Endothelial cell of umbilical vein (primary cell): ENCODE measurements at regions not wholly inside any gene's neighbourhood (a gene's known extent, or its start where the extent isn't known, plus 50 kb on each side); places are given as distances from the start of the nearest gene placed in this dataset.

Source experiments
- BruUV-seq: library from RNA; stranded (reverse); fragments of 400-500 nt; replicated peaks from 2 replicates; lab custom pipeline; 2021; lab: Mats Ljungman, UMichigan
- CTCF ChIA-PET: fragments of 300-600, 350-600 bp; sonication (Branson Sonifier 250); formaldehyde crosslinking; loops from one replicate; lab custom pipeline; 2021; ENCODE audit warnings: antibody characterized with exemption, inconsistent platforms; lab: Charles Lee
- POLR2A ChIA-PET: fragments of 300-600, 350-600 bp; sonication (Branson Sonifier 250); formaldehyde crosslinking; loops from one replicate; lab custom pipeline; 2021; ENCODE audit warnings: antibody characterized with exemption, inconsistent platforms; lab: Charles Lee
- DNase-seq: peaks from one replicate; pipeline ENCODE4 v3.0.0-alpha.2; 2011; ENCODE audit warnings: low read depth, low spot score
- FAIRE-seq: peaks from 2 replicates; lab custom pipeline; 2011; peaks lifted over from hg19 to GRCh38; lab: Jason Lieb, UNC
- H2AFZ ChIP-seq: 2 replicates; pipeline ENCODE4 v1.6.0; 2012; ENCODE audit warnings: low read depth, low read length, control low read depth, inconsistent platforms
- H3K27ac ChIP-seq: 2 replicates; pipeline ENCODE4 v1.5.1; 2011; ENCODE audit warnings: low read depth, mild to moderate bottlenecking, control low read depth, low read length, moderate library complexity; ENCODE audit not compliant: insufficient read depth
- H3K27me3 ChIP-seq, 2 experiments: 2 replicates each; pipeline versions ENCODE4 v1.6.0 to v1.6.1; 2011; ENCODE audit warnings: low read length in 2 of 2, mixed read lengths in 1 of 2; ENCODE audit not compliant: control insufficient read depth in 2 of 2, insufficient read depth in 2 of 2
- H3K36me3 ChIP-seq, 2 experiments: 2 replicates in 1 of 2; 3 replicates in 1 of 2; pipeline ENCODE4 v1.5.1; 2011; ENCODE audit warnings: low read length in 2 of 2, mild to moderate bottlenecking in 1 of 2, moderate library complexity in 1 of 2; ENCODE audit not compliant: control insufficient read depth in 2 of 2, insufficient read depth in 2 of 2; ENCODE audit errors: extremely low read depth in 1 of 2
- H3K4me1 ChIP-seq: 3 replicates; pipeline ENCODE4 v1.5.1; 2011; ENCODE audit warnings: mild to moderate bottlenecking, low read length; ENCODE audit not compliant: control insufficient read depth, insufficient read depth; ENCODE audit errors: extremely low read depth
- H3K4me2 ChIP-seq: 2 replicates; pipeline ENCODE4 v1.6.1; 2011; ENCODE audit warnings: low read length, control low read depth, mixed read lengths; ENCODE audit not compliant: insufficient read depth
- H3K4me3 ChIP-seq, 3 experiments: fragments of 200-600 bp in 1 of 3; sonication (generic), shearing (Covaris generic) in 1 of 3; replicated peaks in 1 of 3; 2 replicates each; pipeline ENCODE4 v1.5.1; 2011 to 2016; ENCODE audit warnings: control low read depth in 3 of 3, low read length in 3 of 3, mild to moderate bottlenecking in 2 of 3, inconsistent platforms in 1 of 3, low read depth in 1 of 3, moderate library complexity in 1 of 3; ENCODE audit not compliant: insufficient read depth in 1 of 3
- H3K79me2 ChIP-seq: 2 replicates; pipeline ENCODE4 v1.6.0; 2012; ENCODE audit warnings: low read length, inconsistent platforms; ENCODE audit not compliant: control insufficient read depth, insufficient read depth
- H3K9ac ChIP-seq: replicated peaks from 2 replicates; pipeline ENCODE3; 2011; ENCODE audit warnings: low read length, control low read depth; ENCODE audit not compliant: insufficient read depth; ENCODE audit errors: extremely low read depth
- H3K9me1 ChIP-seq: replicated peaks from 3 replicates; pipeline ENCODE4 v1.6.0; 2011; ENCODE audit warnings: mild to moderate bottlenecking, low read length; ENCODE audit not compliant: control insufficient read depth, insufficient read depth; ENCODE audit errors: extremely low read depth
- H3K9me3 ChIP-seq: replicated peaks from 2 replicates; pipeline ENCODE4 v1.5.1; 2012; ENCODE audit warnings: low read length, inconsistent platforms; ENCODE audit not compliant: control insufficient read depth, insufficient read depth
- H4K20me1 ChIP-seq: replicated peaks from 2 replicates; pipeline ENCODE3; 2011; ENCODE audit warnings: mild to moderate bottlenecking, low read length; ENCODE audit not compliant: control insufficient read depth, insufficient read depth; ENCODE audit errors: extremely low read depth
- EZH2 ChIP-seq: IDR thresholded peaks from 2 replicates; pipeline ENCODE4 v1.6.1; 2012; ENCODE audit warnings: borderline replicate concordance, low read depth, mild to moderate bottlenecking, moderate library complexity, low read length, inconsistent platforms; ENCODE audit not compliant: severe bottlenecking
- FOS ChIP-seq: IDR thresholded peaks from 2 replicates; pipeline ENCODE4 v1.6.1; 2011; ENCODE audit warnings: mild to moderate bottlenecking, low read length, moderate library complexity, borderline replicate concordance; ENCODE audit not compliant: insufficient read depth
- GATA2 ChIP-seq: IDR thresholded peaks from 2 replicates; pipeline ENCODE4 v1.7.0; 2011; ENCODE audit warnings: low read depth, mild to moderate bottlenecking, moderate library complexity, mixed read lengths, low read length; ENCODE audit not compliant: insufficient read length, insufficient read depth
- JUN ChIP-seq: IDR thresholded peaks from 2 replicates; pipeline ENCODE4 v1.6.1; 2011; ENCODE audit warnings: borderline replicate concordance, low read depth; ENCODE audit not compliant: insufficient read length, insufficient read depth
- MYC ChIP-seq: IDR thresholded peaks from one replicate; pipeline ENCODE4 v1.6.1; 2011; ENCODE audit warnings: mild to moderate bottlenecking, low read depth, low read length
- POLR2A ChIP-seq: IDR thresholded peaks from 2 replicates; pipeline ENCODE4 v1.6.1; 2012; ENCODE audit warnings: low read depth, mild to moderate bottlenecking, control low read depth, low read length
- POLR2AphosphoS5 ChIP-seq: IDR thresholded peaks from 2 replicates; pipeline ENCODE4 v1.6.1; 2012; ENCODE audit warnings: low read depth, mild to moderate bottlenecking, control low read depth, low read length, moderate library complexity; ENCODE audit not compliant: insufficient read depth
- dilution Hi-C: fragments of 300-500 bp; cut with MboI; formaldehyde crosslinking; loops from one replicate; pipeline ENCODE4 v1.15.0; 2019; ENCODE audit warnings: low sequenced_read_pairs; ENCODE audit not compliant: extremely low pct_ligation_motif_present
- intact Hi-C: fragments of 100-400 bp; cut with micrococcal nuclease; formaldehyde crosslinking; loops from one replicate; pipeline ENCODE4 v1.10.0; 2022
- TF ChIP-seq, protein P1 (sequence below): IDR thresholded peaks from 2 replicates; pipeline ENCODE4 v1.6.1; 2011; ENCODE audit not compliant: insufficient read depth, insufficient read length
- TF ChIP-seq, protein P2 (sequence below), 2 donors: IDR thresholded peaks; 1 replicate in 1 of 2; 2 replicates in 1 of 2; pipeline ENCODE4 v1.5.1; 2011; ENCODE audit warnings: low read length in 2 of 2, mild to moderate bottlenecking in 2 of 2, moderate library complexity in 2 of 2, control low read depth in 1 of 2, inconsistent platforms in 1 of 2, low read depth in 1 of 2; ENCODE audit not compliant: insufficient read depth in 1 of 2; ENCODE audit errors: extremely low read depth in 1 of 2

DNA sequence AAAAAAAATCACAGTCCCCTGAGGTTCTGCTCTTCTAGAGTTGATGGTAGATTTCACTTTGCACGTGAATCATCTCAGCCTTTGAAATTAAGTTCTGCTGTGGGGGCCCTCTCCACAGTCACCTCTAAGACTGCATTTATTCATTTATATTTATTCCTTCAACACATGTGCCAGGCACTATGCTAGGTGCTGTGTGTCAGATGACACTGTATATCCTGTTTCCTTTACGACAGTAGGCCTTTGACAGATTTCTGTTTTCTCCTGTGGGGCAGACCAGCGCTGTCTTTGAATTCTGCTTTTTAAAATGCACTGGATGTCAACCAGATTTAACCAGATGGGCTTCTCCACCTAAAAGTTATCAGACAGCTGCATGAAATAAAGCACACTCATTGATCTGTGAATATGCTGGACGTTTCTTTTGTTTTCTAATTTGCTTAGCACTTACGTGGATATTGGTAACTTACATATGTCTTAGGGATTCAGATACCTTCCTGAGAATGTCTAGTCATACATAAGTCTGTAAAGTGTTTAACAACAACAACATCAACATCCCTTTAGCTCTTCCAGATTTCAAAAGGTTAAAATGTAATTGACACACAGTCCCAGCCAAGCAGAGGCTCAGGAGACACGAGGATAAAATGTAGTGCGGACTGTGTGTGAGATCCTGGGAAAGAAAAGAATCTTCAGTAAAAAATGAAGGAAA lies 525.5 kb upstream of the MCTP2 start:
- intact Hi-C loops (no loop called here), dilution Hi-C loops (no loop called here)
- Histone ChIP-seq H3K9me3 (peaks cover 2% of the 10 kb centered on the region), H3K4me3 (no peak overlapping the region), H2AFZ (no peak overlapping the region), H3K27me3 (no peaks in the 10 kb centered on the region), H3K36me3 (no peaks in the 10 kb centered on the region), H3K9me1 (no peaks in the 10 kb centered on the region), H4K20me1 (no peaks in the 10 kb centered on the region), H3K9ac (no peak overlapping the region), H3K4me1 (no peaks in the 10 kb centered on the region), H3K79me2 (no peaks in the 10 kb centered on the region), H3K4me2 (no peak overlapping the region), H3K27ac (no peak overlapping the region)
- DNase-seq = no peak
- FAIRE-seq = no peak
- no peak for TF ChIP-seq MYC
- no peak for TF ChIP-seq GATA2
- TF ChIP-seq, protein P1, sequence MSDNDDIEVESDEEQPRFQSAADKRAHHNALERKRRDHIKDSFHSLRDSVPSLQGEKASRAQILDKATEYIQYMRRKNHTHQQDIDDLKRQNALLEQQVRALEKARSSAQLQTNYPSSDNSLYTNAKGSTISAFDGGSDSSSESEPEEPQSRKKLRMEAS = no peak
- no peak for TF ChIP-seq FOS
- no peak for TF ChIP-seq POLR2AphosphoS5
- no peak for TF ChIP-seq POLR2A
- no peak for TF ChIP-seq JUN
- TF ChIP-seq, protein P2, sequence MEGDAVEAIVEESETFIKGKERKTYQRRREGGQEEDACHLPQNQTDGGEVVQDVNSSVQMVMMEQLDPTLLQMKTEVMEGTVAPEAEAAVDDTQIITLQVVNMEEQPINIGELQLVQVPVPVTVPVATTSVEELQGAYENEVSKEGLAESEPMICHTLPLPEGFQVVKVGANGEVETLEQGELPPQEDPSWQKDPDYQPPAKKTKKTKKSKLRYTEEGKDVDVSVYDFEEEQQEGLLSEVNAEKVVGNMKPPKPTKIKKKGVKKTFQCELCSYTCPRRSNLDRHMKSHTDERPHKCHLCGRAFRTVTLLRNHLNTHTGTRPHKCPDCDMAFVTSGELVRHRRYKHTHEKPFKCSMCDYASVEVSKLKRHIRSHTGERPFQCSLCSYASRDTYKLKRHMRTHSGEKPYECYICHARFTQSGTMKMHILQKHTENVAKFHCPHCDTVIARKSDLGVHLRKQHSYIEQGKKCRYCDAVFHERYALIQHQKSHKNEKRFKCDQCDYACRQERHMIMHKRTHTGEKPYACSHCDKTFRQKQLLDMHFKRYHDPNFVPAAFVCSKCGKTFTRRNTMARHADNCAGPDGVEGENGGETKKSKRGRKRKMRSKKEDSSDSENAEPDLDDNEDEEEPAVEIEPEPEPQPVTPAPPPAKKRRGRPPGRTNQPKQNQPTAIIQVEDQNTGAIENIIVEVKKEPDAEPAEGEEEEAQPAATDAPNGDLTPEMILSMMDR (IDR thresholded peaks at IDR 0.05; ENCODE audit: extremely low read depth in 1 of 2, insufficient read depth in 1 of 2, low read depth in 1 of 2, low read length in 2 of 2) = no peak
- no peak for TF ChIP-seq EZH2
- no TSS peak for BruUV-seq
- ChIA-PET POLR2A (no interaction called here), CTCF (no interaction called here)
